Neuronal stem cell (in vitro differentiated cells): ENCODE measurements at regions not wholly inside any gene's neighbourhood (a gene's known extent, or its start where the extent isn't known, plus 50 kb on each side); places are given as distances from the start of the nearest gene placed in this dataset.
"Not testable (repeated sequence)": the region's sequence is repeated elsewhere in the genome, so short reads cannot be mapped to it uniquely, and the experiment has no call there.

Experiments
- DNase-seq: peaks from one replicate; pipeline ENCODE4 v3.0.0-alpha.2; 2013; ENCODE audit warnings: low spot score
- H2AFZ ChIP-seq: one replicate; pipeline ENCODE4 v1.6.1; 2013; ENCODE audit warnings: mild to moderate bottlenecking, low read length, inconsistent platforms
- H2AK5ac ChIP-seq: 2 replicates; pipeline ENCODE4 v1.6.1; 2013; ENCODE audit warnings: low read depth, mild to moderate bottlenecking, inconsistent platforms, low read length, moderate library complexity, mixed read lengths
- H2BK120ac ChIP-seq: 2 replicates; pipeline ENCODE4 v1.6.1; 2013; ENCODE audit warnings: low read depth, mild to moderate bottlenecking, inconsistent platforms, low read length, moderate library complexity, mixed read lengths
- H2BK12ac ChIP-seq: one replicate; pipeline ENCODE4 v1.6.1; 2013; ENCODE audit warnings: low read length, inconsistent platforms
- H2BK15ac ChIP-seq: 2 replicates; pipeline ENCODE4 v1.6.1; 2013; ENCODE audit warnings: mild to moderate bottlenecking, low read length, inconsistent platforms, mixed read lengths
- H2BK5ac ChIP-seq: one replicate; pipeline ENCODE4 v1.6.1; 2013; ENCODE audit warnings: inconsistent platforms, mild to moderate bottlenecking, low read length, moderate library complexity
- H3K14ac ChIP-seq: one replicate; pipeline ENCODE4 v1.6.1; 2013; ENCODE audit warnings: low read length, inconsistent platforms
- H3K18ac ChIP-seq: 2 replicates; pipeline ENCODE4 v1.6.1; 2013; ENCODE audit warnings: low read length, inconsistent platforms
- H3K23ac ChIP-seq: 2 replicates; pipeline ENCODE4 v1.6.1; 2013; ENCODE audit warnings: low read depth, mild to moderate bottlenecking, mixed read lengths, low read length, inconsistent platforms; ENCODE audit not compliant: poor library complexity
- H3K27ac ChIP-seq: replicated peaks from 3 replicates; pipeline ENCODE4 v1.5.1; 2013; ENCODE audit warnings: low read length, inconsistent platforms
- H3K27me3 ChIP-seq, 3 experiments: 2 replicates each; pipeline ENCODE4 v1.6.1; 2013; ENCODE audit warnings: low read length in 3 of 3, mild to moderate bottlenecking in 2 of 3, inconsistent platforms in 1 of 3, low read depth in 1 of 3, mixed read lengths in 1 of 3, moderate library complexity in 1 of 3; ENCODE audit not compliant: control insufficient read depth in 3 of 3, insufficient read depth in 3 of 3
- H3K36me3 ChIP-seq, 2 donors: replicated peaks in 1 of 2; 2 replicates each; pipeline ENCODE4 v1.6.1; 2013; ENCODE audit warnings: low read length in 2 of 2; ENCODE audit not compliant: control insufficient read depth in 2 of 2, insufficient read depth in 2 of 2
- H3K4ac ChIP-seq: 2 replicates; pipeline ENCODE4 v1.6.1; 2013; ENCODE audit warnings: inconsistent platforms, mild to moderate bottlenecking, low read length, moderate library complexity
- H3K4me1 ChIP-seq, 2 donors: 1 replicate in 1 of 2; 2 replicates in 1 of 2; pipeline ENCODE4 v1.6.1; 2013; ENCODE audit warnings: low read length in 2 of 2, low read depth in 1 of 2; ENCODE audit not compliant: control insufficient read depth in 2 of 2, insufficient read depth in 1 of 2
- H3K4me2 ChIP-seq: one replicate; pipeline ENCODE4 v1.6.1; 2013; ENCODE audit warnings: mild to moderate bottlenecking, low read length, inconsistent platforms; ENCODE audit not compliant: insufficient read depth, poor library complexity, severe bottlenecking
- H3K4me3 ChIP-seq, 2 donors: 2 replicates each; pipeline ENCODE4 v1.5.1; 2013; ENCODE audit warnings: low read length in 2 of 2, mild to moderate bottlenecking in 2 of 2, inconsistent platforms in 1 of 2, moderate library complexity in 1 of 2
- H3K79me1 ChIP-seq: one replicate; pipeline ENCODE4 v1.6.1; 2013; ENCODE audit warnings: low read depth, mild to moderate bottlenecking, inconsistent platforms, low read length, moderate library complexity
- H3K9ac ChIP-seq: one replicate; pipeline ENCODE4 v1.6.1; 2013; ENCODE audit warnings: mild to moderate bottlenecking, low read depth, low read length, inconsistent platforms; ENCODE audit not compliant: poor library complexity
- H3K9me3 ChIP-seq, 2 donors: replicated peaks in 1 of 2; 2 replicates each; pipeline versions ENCODE3 to v1.6.1; 2013; ENCODE audit warnings: low read length in 2 of 2, mild to moderate bottlenecking in 2 of 2, inconsistent platforms in 1 of 2, low read depth in 1 of 2, mixed read lengths in 1 of 2, moderate library complexity in 1 of 2; ENCODE audit not compliant: control insufficient read depth in 2 of 2, insufficient read depth in 1 of 2
- H4K8ac ChIP-seq: one replicate; pipeline ENCODE4 v1.6.1; 2013; ENCODE audit warnings: low read depth, mild to moderate bottlenecking, inconsistent platforms, low read length, moderate library complexity
- H4K91ac ChIP-seq: one replicate; pipeline ENCODE4 v1.6.1; 2013; ENCODE audit warnings: low read length, low read depth, mild to moderate bottlenecking, inconsistent platforms; ENCODE audit not compliant: poor library complexity
- WGBS, 2 donors: extraction: QIAGEN DNeasy Blood & Tissue Kit; methylation state at CpG; one replicate each; pipeline ENCODE4 v1.1.7; 2013; ENCODE audit warnings: missing lambda C conversion rate in 2 of 2, mixed read lengths in 1 of 2; ENCODE audit not compliant: insufficient read length in 2 of 2, insufficient replicate concordance in 1 of 2; ENCODE audit errors: extremely low coverage in 2 of 2; 5-methylcytosine and 5-hydroxymethylcytosine counted together

DNA sequence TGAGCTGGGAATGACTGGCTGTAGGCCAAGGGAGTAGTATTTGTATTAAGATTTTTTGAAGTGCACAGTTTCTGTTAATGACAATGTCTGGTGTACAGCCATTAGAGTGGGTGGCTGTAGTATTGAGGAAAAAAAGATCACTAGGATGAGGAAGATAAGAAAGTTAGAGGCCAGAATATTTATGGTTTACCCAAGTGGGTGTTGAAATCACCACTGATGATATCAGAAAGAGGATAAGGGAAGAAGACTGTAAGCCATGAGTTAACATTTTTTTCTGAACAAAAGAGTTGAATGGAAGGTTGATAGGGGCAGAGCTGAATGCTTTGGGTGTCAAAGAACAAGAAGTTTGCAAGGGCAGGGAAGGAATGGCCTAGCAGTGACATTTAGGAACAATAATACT, 104.7 kb downstream of the PRDM13 start:
- Histone ChIP-seq H2AFZ (no peak overlapping the region), H3K27me3 (no peaks in the 10 kb centered on the region), H2AK5ac (no peak overlapping the region), H4K8ac (no peak overlapping the region), H3K18ac (no peak overlapping the region), H3K9ac (no peak overlapping the region), H3K9me3 (peaks cover 0 to 2% of the 10 kb centered on the region in 2 donors), H4K91ac (no peak overlapping the region), H3K4ac (no peak overlapping the region), H3K23ac (no peak overlapping the region), H3K4me1 (peaks cover 0 to 6% of the 10 kb centered on the region in 2 donors), H2BK15ac (no peak overlapping the region), H2BK12ac (no peak overlapping the region), H3K36me3 (no peaks in the 10 kb centered on the region), H2BK120ac (no peak overlapping the region), H3K27ac (no peak overlapping the region), H2BK5ac (no peak overlapping the region), H3K79me1 (no peaks in the 10 kb centered on the region), H3K4me2 (no peak overlapping the region), H3K14ac (no peak overlapping the region), H3K4me3 (no peak overlapping the region)
- DNase-seq: no peak

DNA sequence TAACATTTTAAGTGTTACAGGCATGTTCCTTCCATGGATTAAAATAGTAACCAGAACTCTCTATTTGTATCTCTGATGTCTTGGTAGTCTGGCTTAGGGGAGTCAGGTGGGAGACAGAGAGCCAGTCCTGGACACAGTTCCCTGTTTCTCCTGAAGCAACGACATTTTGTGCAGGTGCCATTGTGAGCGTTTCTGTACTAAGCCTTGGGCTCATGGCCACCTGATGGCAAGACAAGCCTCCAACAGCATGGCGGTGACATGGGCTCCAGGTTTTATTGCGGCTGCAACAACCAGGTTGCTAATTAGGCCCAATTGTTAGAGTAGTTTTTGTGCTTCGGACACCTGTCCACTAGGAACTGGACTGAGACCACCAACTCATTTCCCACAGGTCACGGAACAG, 105.3 kb downstream of the PRDM13 start:
- no peak for DNase-seq
- Histone ChIP-seq H3K36me3 (no peaks in the 10 kb centered on the region), H4K8ac (no peak overlapping the region), H2BK15ac (no peak overlapping the region), H3K23ac (no peak overlapping the region), H3K27ac (no peak overlapping the region), H3K4me3 (no peak overlapping the region), H3K4ac (no peak overlapping the region), H2AK5ac (no peak overlapping the region), H3K9me3 (peaks cover 0 to 2% of the 10 kb centered on the region in 2 donors), H2AFZ (no peak overlapping the region), H3K18ac (peak overlapping the region; percentile 80), H3K4me2 (no peak overlapping the region), H4K91ac (no peak overlapping the region), H3K79me1 (no peaks in the 10 kb centered on the region), H3K27me3 (no peaks in the 10 kb centered on the region), H2BK120ac (no peak overlapping the region), H3K4me1 (peaks cover 0 to 6% of the 10 kb centered on the region in 2 donors), H2BK5ac (no peak overlapping the region), H3K9ac (no peak overlapping the region), H3K14ac (no peak overlapping the region), H2BK12ac (no peak overlapping the region)
- no CpG with 5 or more reads among the region's 6 CpGs for WGBS, 2 donors

DNA sequence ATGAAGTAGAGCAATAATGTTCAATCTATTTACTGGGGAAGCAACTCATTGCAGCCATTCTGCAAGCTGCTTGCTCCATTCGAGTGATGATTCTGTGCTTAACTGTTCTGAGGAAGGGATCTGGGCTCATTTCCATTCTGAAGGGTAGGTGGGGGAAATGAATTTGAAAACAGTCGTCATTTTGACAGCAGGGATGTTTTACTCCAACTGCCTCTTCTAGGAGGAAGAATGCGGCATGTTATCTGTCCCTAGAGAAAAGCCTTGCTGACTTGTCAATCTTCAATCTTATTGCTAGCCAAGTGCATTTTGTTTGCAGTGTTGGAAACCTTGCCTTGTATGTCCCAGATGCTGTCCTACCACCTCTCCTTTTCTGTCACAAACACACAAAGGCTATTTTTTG, 105.9 kb downstream of the PRDM13 start:
- H3K23ac ChIP-seq: no peak overlapping the region
- H3K36me3 ChIP-seq: no peaks in the 10 kb centered on the region
- no peak overlapping the region for H2AFZ ChIP-seq
- H3K4me1 ChIP-seq: peaks cover 0 to 6% of the 10 kb centered on the region in 2 donors
- DNase-seq: no peak
- H2BK15ac ChIP-seq: no peak overlapping the region
- H3K4ac ChIP-seq: no peak overlapping the region
- H3K14ac ChIP-seq: no peak overlapping the region
- H3K9ac ChIP-seq: no peak overlapping the region
- no peak overlapping the region for H3K18ac ChIP-seq
- no peak overlapping the region for H2BK120ac ChIP-seq
- H3K9me3 ChIP-seq: peaks cover 0 to 2% of the 10 kb centered on the region in 2 donors
- H4K91ac ChIP-seq: no peak overlapping the region
- no peaks in the 10 kb centered on the region for H3K79me1 ChIP-seq
- H2AK5ac ChIP-seq: no peak overlapping the region
- no peak overlapping the region for H2BK5ac ChIP-seq
- no peak overlapping the region for H3K4me2 ChIP-seq
- no peak overlapping the region for H3K4me3 ChIP-seq
- no peak overlapping the region for H4K8ac ChIP-seq
- no peaks in the 10 kb centered on the region for H3K27me3 ChIP-seq
- H3K27ac ChIP-seq: no peak overlapping the region
- no peak overlapping the region for H2BK12ac ChIP-seq
- WGBS, 2 donors: no CpG with 5 or more reads among the region's 3 CpGs

DNA sequence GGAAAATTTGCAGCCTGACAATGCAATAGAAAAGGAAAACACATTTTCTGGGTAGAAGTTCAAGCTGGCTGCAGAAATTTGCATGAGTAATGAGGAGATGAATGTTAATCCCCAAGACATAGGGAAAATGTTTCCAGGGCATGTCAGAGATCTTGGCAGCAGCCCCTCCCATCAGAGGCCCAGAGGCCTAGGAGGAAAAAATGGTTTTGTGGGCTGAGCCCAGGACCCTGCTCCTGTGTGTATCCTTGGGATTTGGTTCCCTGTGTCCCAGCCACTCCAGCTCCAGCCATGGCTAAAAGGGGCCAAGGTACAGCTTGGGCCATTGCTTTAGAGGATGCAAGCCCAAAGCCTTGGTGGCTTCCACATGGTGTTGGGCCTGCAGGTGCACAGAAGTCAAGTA, 115.4 kb downstream of the PRDM13 start:
- H3K36me3 ChIP-seq: not testable (repeated sequence)

More for the DNA sequence above, 115.4 kb downstream of the PRDM13 start:
- H2BK12ac ChIP-seq, H3K79me1 ChIP-seq, DNase-seq, H3K4me2 ChIP-seq, H3K18ac ChIP-seq, H3K14ac ChIP-seq, H2BK120ac ChIP-seq, H3K23ac ChIP-seq, H3K27ac ChIP-seq, H3K27me3 ChIP-seq, H3K4ac ChIP-seq, H4K8ac ChIP-seq, H2BK5ac ChIP-seq, H3K4me1 ChIP-seq, H2AFZ ChIP-seq, H3K4me3 ChIP-seq, H3K9me3 ChIP-seq, H2BK15ac ChIP-seq, H4K91ac ChIP-seq, H3K9ac ChIP-seq, H2AK5ac ChIP-seq: not testable (repeated sequence)
